A673 (cell line): ENCODE measurements at regions not wholly inside any gene's neighbourhood (a gene's known extent, or its start where the extent isn't known, plus 50 kb on each side); places are given as distances from the start of the nearest gene placed in this dataset.

Experiments
- BruUV-seq: library from RNA; stranded (reverse); fragments of 400-500 nt; replicated peaks from 2 replicates; lab custom pipeline; 2021; lab: Mats Ljungman, UMichigan
- CTCF ChIA-PET: fragments of 300-600 bp; sonication (Branson Sonifier 250); formaldehyde crosslinking; loops from one replicate; lab custom pipeline; 2022; ENCODE audit warnings: antibody characterized with exemption; lab: Charles Lee
- POLR2A ChIA-PET: fragments of 300-600 bp; sonication (Branson Sonifier 250); formaldehyde crosslinking; loops from one replicate; lab custom pipeline; 2022; ENCODE audit warnings: antibody characterized with exemption; ENCODE audit not compliant: low non-redundant PET; lab: Charles Lee
- DNase-seq: peaks from one replicate; pipeline ENCODE4 v3.0.0-alpha.2; 2015; ENCODE audit warnings: low spot score
- H3K27ac ChIP-seq: fragments of 200-600 bp; sonication (generic); 2 replicates; pipeline ENCODE4 v1.5.1; 2016; ENCODE audit warnings: mixed run types, low read depth, mild to moderate bottlenecking, mixed read lengths, antibody characterized with exemption, low read length; ENCODE audit not compliant: poor library complexity, severe bottlenecking
- H3K27me3 ChIP-seq: fragments of 200-600 bp; sonication (generic); replicated peaks from 2 replicates; pipeline ENCODE4 v1.6.1; 2017; ENCODE audit warnings: mixed run types, low read depth, mild to moderate bottlenecking, mixed read lengths, antibody characterized with exemption, low read length; ENCODE audit not compliant: insufficient read depth, poor library complexity
- H3K36me3 ChIP-seq: fragments of 200-600 bp; sonication (generic); 2 replicates; pipeline ENCODE4 v1.6.1; 2016; ENCODE audit warnings: mixed run types, mild to moderate bottlenecking, mixed read lengths, antibody characterized with exemption, low read length; ENCODE audit not compliant: insufficient read depth, poor library complexity, severe bottlenecking
- H3K4me1 ChIP-seq: fragments of 200-600 bp; sonication (generic); 2 replicates; pipeline ENCODE4 v1.6.1; 2017; ENCODE audit warnings: mixed run types, mild to moderate bottlenecking, mixed read lengths, antibody characterized with exemption, low read length; ENCODE audit not compliant: insufficient read depth, poor library complexity, severe bottlenecking
- H3K4me3 ChIP-seq: fragments of 200-600 bp; sonication (generic); 2 replicates; pipeline ENCODE4 v1.5.1; 2016; ENCODE audit warnings: low read depth, mixed run types, mild to moderate bottlenecking, mixed read lengths, low read length; ENCODE audit not compliant: poor library complexity, severe bottlenecking
- H3K9me3 ChIP-seq: fragments of 200-600 bp; sonication (generic); 2 replicates; pipeline ENCODE4 v1.6.1; 2016; ENCODE audit warnings: mixed run types, low read depth, mild to moderate bottlenecking, mixed read lengths, antibody characterized with exemption, low read length; ENCODE audit not compliant: poor library complexity, severe bottlenecking
- EZH2 ChIP-seq: fragments of 200-600 bp; sonication (generic); IDR thresholded peaks from 2 replicates; pipeline ENCODE4 v1.6.1; 2017; ENCODE audit warnings: borderline replicate concordance, low read depth, mild to moderate bottlenecking, mixed read lengths, antibody characterized with exemption, low read length; ENCODE audit not compliant: poor library complexity, severe bottlenecking
- intact Hi-C: fragments of 100-400 bp; cut with micrococcal nuclease; formaldehyde crosslinking; loops from one replicate; pipeline ENCODE4 v1.10.0; 2022; ENCODE audit not compliant: unreplicated experiment
- TF ChIP-seq, protein P1 (sequence below): fragments of 300-800, 200-600 bp; sonication (generic); conservative IDR thresholded peaks from 2 replicates; pipeline ENCODE4 v1.5.1; 2017; ENCODE audit warnings: low read depth, mild to moderate bottlenecking, antibody characterized with exemption, low read length, moderate library complexity, mixed read lengths

- BruUV-seq, result no TSS peak
- Histone ChIP-seq H3K4me3 (no peak overlapping the region), H3K4me1 (no peaks in the 10 kb centered on the region), H3K9me3 (no peaks in the 10 kb centered on the region), H3K27me3 (no peaks in the 10 kb centered on the region), H3K36me3 (no peaks in the 10 kb centered on the region), H3K27ac (no peak overlapping the region)
- POLR2A ChIA-PET, result no interaction called here
- TF ChIP-seq EZH2, result no peak
- TF ChIP-seq, protein P1, sequence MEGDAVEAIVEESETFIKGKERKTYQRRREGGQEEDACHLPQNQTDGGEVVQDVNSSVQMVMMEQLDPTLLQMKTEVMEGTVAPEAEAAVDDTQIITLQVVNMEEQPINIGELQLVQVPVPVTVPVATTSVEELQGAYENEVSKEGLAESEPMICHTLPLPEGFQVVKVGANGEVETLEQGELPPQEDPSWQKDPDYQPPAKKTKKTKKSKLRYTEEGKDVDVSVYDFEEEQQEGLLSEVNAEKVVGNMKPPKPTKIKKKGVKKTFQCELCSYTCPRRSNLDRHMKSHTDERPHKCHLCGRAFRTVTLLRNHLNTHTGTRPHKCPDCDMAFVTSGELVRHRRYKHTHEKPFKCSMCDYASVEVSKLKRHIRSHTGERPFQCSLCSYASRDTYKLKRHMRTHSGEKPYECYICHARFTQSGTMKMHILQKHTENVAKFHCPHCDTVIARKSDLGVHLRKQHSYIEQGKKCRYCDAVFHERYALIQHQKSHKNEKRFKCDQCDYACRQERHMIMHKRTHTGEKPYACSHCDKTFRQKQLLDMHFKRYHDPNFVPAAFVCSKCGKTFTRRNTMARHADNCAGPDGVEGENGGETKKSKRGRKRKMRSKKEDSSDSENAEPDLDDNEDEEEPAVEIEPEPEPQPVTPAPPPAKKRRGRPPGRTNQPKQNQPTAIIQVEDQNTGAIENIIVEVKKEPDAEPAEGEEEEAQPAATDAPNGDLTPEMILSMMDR, result no peak
- DNase-seq, result no peak
- CTCF ChIA-PET, result no interaction called here
- intact Hi-C loops, result no loop called here
Measured at GRCh38 chr6:53216301-53216700, 67.7 kb upstream of the GCM1 start.

- no TSS peak for BruUV-seq
- DNase-seq, result no peak
- no peak overlapping the region for H3K4me3 ChIP-seq
- no peak for TF ChIP-seq EZH2
- TF ChIP-seq, protein P1, result no peak
- CTCF ChIA-PET, result no interaction called here
- H3K9me3 ChIP-seq, result no peaks in the 10 kb centered on the region
- POLR2A ChIA-PET, result no interaction called here
- H3K4me1 ChIP-seq, result no peaks in the 10 kb centered on the region
- no peaks in the 10 kb centered on the region for H3K36me3 ChIP-seq
- no peaks in the 10 kb centered on the region for H3K27me3 ChIP-seq
- intact Hi-C loops, result no loop called here
- H3K27ac ChIP-seq, result no peak overlapping the region
Measured at GRCh38 chr6:53214172-53214571, 65.5 kb upstream of the GCM1 start.

- H3K9me3 ChIP-seq, result no peaks in the 10 kb centered on the region
- intact Hi-C loops, result no loop called here
- H3K4me3 ChIP-seq, result no peak overlapping the region
- ChIA-PET POLR2A (no interaction called here), CTCF (no interaction called here)
- H3K4me1 ChIP-seq, result no peaks in the 10 kb centered on the region
- no peaks in the 10 kb centered on the region for H3K36me3 ChIP-seq
- TF ChIP-seq, protein P1, result no peak
- no peak for TF ChIP-seq EZH2
- no peak for DNase-seq
- no peaks in the 10 kb centered on the region for H3K27me3 ChIP-seq
- BruUV-seq, result no TSS peak
- no peak overlapping the region for H3K27ac ChIP-seq
Measured at GRCh38 chr6:53210811-53211210, 62.2 kb upstream of the GCM1 start.
